Esophagus muscularis mucosa (tissue), 4 donors: ENCODE measurements at regions not wholly inside any gene's neighbourhood (a gene's known extent, or its start where the extent isn't known, plus 50 kb on each side); places are given as distances from the start of the nearest gene placed in this dataset.

Source experiments
- CTCF ChIP-seq, 3 experiments: fragments of 200-600 bp in 2 of 3; fragments of 450-650 bp in 1 of 3; sonication (generic) in 2 of 3; IDR thresholded peaks; one replicate each; pipeline ENCODE4 v1.5.1; 2017 to 2019; ENCODE audit warnings: antibody characterized with exemption in 3 of 3, mild to moderate bottlenecking in 2 of 3, moderate library complexity in 1 of 3
- EP300 ChIP-seq: sonication (generic); formaldehyde crosslinking; IDR thresholded peaks from one replicate; pipeline ENCODE4 v1.6.1; 2017; ENCODE audit warnings: antibody characterized with exemption
- POLR2A ChIP-seq: fragments of 450-650 bp; IDR thresholded peaks from one replicate; pipeline ENCODE4 v1.6.1; 2017; ENCODE audit warnings: antibody characterized with exemption, moderate library complexity, mild to moderate bottlenecking, low read depth
- POLR2AphosphoS5 ChIP-seq, 2 donors: sonication (generic); formaldehyde crosslinking; IDR thresholded peaks; one replicate each; pipeline ENCODE4 v1.6.1; 2017; ENCODE audit warnings: antibody characterized with exemption in 2 of 2

GRCh38 chr1:119310301-119310700, 58.3 kb upstream of the HAO2 start:
- no peak for TF ChIP-seq CTCF (IDR thresholded peaks at IDR 0.05)
- no peak for TF ChIP-seq POLR2A
- no peak for TF ChIP-seq POLR2AphosphoS5 (IDR thresholded peaks at IDR 0.05)
- TF ChIP-seq EP300: no peak
